NCI-H748 (cell line): ENCODE measurements at regions not wholly inside any gene's neighbourhood (a gene's known extent, or its start where the extent isn't known, plus 50 kb on each side); places are given as distances from the start of the nearest gene placed in this dataset.
"Not testable (repeated sequence)": the region's sequence is repeated elsewhere in the genome, so short reads cannot be mapped to it uniquely, and the experiment has no call there.

Experiments used
- DNase-seq: peaks from one replicate; lab custom pipeline; 2025; ENCODE audit not compliant: unreplicated experiment; lab: John Stamatoyannopoulos, UW

DNA sequence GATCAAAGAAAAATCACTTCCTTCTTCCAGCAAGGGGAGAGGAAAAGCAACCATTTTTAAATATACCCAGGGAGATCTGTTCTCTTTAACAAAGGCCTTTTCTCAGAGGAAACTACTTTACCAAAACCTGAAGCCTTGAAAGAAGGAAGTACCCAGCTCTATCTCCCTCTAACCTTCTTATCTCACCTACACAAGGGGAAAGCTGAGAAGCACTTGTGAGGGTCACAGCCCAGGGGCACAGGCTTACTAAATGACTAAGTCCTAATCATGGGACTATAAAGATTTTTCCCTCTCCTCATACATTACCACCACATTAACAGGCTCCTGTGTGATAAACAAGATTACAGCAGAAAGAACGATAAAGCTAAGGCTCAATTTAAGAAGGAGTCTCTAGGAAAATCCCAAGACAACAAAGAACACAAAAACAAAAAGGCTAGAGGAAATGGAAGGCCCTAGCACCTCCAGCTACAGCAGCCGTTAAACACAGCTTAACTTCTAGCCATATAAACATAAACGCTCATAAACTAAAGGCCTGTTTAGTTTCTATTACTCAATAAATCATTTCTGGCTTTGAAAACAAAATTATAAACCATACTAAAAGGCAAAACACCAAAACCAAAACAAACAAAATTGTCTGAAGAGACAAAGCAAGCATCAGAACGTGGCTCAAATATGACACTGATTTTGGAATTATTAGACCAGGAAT lies 284.9 kb upstream of the ECI2 start:
- DNase-seq: no peak

- DNase-seq: no peak
Measured at GRCh38 chr6:4415549-4415948, 280.2 kb upstream of the ECI2 start.

DNA sequence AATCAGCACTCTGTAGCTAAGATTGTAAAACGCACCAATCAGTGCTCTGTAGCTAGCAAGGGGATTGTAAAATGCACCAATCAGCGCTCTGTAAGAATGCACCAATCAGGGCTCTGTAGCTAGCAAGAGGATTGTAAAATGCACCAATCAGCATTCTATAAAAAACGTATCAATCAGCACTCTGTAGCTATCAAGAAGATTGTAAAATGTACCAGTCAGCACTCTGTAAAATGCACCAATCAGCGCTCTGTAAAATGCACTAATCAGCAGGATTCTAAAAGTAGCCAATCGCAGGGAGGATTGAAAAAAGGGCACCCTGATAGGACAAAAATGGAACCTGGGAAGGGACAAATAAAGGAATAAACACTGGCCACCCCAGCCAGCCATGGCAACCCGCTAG lies 278.7 kb upstream of the ECI2 start:
- not testable (repeated sequence) for DNase-seq

GRCh38 chr6:4413073-4413472 lies 277.7 kb upstream of the ECI2 start:
- DNase-seq: no peak

DNA sequence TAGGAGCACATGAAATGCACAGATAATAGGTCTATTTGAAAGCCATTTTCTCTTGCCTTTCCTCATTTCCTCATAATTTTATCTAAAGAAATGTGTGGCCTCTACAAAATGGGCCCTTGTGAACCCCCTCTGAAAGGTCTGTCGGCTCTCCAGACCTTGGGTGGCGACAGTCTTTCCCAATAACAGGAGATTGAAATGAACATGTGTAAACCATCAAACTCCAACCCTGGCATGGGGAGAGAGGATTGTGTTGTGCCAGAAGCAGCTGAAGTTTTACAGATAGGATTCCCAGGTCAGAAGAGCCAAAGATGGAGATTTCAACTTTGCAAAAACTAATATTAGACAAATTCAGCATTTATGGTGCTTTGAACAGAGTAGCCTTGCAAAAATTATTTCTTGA lies 277.1 kb upstream of the ECI2 start:
- DNase-seq: no peak

- no peak for DNase-seq
Measured at GRCh38 chr6:4412077-4412476, 276.7 kb upstream of the ECI2 start.

GRCh38 chr6:4407710-4408109 lies 272.3 kb upstream of the ECI2 start:
- DNase-seq: not testable (repeated sequence)

DNA sequence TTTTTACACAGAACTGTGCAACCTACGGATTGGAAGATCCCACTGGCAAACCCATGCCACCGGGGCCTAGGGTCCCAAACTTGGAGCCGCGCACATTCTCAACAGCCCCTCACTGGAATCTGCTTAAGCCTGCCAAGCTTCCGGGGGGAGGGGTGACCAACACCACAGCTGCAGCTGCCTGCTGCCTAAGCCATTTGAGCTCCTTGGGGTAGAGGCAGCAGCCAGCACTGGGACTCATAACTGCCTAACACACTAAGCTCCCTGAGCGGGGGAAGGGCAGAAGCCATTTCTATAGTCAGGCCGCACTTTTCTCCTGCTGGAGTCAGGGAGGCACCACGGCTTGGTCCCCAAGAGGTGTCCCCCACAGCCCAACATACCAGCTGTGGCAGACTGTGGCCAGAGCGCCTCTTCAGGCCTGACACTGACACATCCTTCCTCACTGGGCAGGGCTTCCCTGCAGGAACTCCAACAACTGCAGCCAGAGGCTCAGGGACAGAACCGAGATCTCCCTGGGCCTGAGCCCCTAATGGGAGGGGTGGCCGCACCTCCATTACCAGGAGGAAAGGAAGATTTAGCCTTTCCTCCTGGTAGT lies 270.3 kb upstream of the ECI2 start:
- no peak for DNase-seq

DNA sequence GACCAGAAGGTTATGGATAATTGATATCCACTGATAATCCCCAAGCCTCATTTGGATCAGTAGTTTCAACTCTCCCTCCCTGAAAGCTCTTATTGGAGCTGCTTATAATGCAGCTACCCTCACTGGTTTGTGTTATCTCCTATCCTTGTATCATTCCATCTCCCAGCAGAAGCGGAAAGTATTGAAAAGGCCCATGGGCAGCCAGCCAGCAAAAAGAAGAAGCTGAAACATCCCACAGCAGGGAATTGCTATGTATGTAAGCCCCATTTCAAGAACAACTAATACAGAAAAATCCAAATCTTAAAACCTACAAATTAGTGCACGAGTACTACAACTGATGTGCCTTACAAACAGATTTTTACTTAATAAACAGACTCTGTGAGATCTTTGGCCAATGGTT lies 269.0 kb upstream of the ECI2 start:
- DNase-seq: no peak

DNA sequence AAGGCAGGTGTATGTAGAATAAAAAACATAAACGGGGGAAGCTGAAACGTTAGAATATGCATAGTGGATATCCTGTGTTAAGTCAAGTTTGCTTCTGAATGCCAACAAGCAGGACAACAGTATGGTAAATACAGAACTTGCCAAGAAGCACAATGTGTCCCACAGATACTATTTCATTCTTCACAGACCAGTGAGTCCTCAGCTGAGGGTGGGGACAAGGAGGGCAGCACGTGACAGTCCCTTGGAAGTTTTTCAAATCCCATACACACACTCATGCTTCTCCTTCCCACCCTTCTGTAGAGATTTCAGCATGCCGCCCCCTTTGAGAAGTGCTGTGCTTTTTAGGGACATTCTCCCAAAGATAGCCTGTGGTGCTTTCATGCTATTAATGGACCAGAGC lies 268.5 kb upstream of the ECI2 start:
- DNase-seq: no peak

DNA sequence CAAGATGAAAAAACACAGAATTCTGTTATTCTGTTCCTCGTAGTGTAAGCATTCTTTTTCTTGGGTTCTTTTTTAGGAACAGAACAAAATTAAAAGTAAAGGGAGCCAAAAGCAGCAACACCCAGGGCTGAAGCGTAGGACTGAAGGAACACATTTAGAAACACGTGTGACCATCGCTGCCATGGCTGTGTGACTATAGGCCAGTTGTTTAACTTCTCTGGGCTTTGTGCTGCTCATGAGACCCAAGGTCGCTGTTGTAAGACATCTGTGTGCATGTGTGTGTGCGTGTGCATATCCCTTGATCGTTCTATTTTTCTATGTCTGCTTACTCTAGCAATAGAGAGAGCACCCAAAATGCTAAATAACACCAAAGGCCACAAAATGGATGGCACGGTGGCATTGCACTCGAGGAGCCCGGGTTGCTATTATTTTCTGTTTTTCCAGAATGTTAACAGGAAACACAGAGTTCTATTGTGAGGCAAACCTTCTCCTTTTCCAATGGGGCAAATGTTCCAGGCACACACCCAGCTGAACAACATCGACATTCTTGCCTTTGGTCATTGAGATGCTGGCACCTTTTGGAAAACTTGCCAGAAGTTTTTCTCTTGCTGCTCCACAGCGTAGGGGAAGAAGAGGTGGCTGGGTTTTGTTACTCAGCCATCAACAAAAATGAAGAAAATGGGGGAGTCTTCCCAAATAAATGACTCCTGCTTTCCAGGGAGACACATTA lies 267.8 kb upstream of the ECI2 start:
- no peak for DNase-seq

- DNase-seq: no peak
Measured at GRCh38 chr6:4402477-4402976, 267.2 kb upstream of the ECI2 start.

- DNase-seq: no peak
Measured at GRCh38 chr6:4401408-4402368, 266.3 kb upstream of the ECI2 start.

DNA sequence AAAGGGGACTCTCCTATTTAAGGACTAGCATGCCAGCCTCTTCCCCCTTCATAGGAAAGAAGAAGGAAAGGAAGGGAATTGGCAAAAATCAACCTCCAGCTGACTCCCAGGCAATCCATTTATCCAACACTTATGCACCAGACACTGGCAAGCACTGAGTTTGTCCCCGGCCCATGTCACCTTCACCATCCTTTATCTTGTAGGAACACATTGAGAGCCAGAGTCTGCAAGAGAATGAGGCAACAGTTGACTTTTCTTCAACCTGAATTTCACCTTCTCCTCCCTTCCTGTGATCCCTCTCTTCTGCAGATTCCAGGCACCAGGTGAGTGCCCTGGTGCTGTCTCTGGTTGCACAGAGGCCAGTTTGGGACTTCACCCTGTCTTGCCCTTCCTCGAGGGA lies 264.3 kb upstream of the ECI2 start:
- DNase-seq: no peak

GRCh38 chr6:4398791-4399190 lies 263.4 kb upstream of the ECI2 start:
- no peak for DNase-seq

- no peak for DNase-seq
Measured at GRCh38 chr6:4397307-4397706, 261.9 kb upstream of the ECI2 start.

- no peak for DNase-seq
Measured at GRCh38 chr6:4396044-4396443, 260.7 kb upstream of the ECI2 start.

DNA sequence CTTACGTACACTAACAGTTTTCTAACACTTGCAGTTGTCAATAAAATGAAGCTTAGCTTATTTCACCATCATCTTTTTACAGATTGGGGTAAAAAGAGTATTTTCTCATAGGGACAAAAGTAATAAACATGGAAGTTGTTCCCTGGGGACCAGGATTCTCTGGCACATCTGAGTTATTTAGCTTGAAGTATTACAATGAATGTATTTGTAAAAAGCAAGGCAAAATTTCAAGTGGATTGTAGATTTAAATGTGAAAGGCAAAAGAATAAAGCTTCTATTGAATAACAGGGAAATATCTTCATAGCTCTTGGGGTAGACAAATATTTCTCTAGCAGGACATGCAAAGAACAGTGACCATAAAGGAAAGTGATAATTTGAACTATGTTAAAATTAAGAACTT lies 260.0 kb upstream of the ECI2 start:
- DNase-seq: no peak

- DNase-seq: no peak
Measured at GRCh38 chr6:4394786-4395185, 259.4 kb upstream of the ECI2 start.

DNA sequence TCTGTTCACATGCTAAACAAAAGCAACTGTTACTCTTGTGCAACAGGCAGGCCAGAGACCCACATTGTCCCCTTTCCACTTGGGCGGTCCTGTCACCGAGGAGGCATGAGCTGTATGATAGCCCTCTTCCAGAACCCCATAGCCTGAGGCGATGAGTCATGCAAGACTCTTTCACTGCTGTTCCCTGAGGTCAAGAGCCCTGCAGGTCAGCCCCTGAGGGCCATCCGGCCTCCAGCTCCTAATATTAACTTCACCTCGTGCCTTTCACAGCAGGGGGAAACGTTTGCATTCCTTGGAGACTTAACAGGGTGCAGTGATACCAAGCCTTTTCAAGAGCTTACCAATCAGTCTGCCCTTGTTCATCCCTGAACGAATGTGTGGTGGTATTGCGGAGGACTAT lies 253.3 kb upstream of the ECI2 start:
- no peak for DNase-seq

DNA sequence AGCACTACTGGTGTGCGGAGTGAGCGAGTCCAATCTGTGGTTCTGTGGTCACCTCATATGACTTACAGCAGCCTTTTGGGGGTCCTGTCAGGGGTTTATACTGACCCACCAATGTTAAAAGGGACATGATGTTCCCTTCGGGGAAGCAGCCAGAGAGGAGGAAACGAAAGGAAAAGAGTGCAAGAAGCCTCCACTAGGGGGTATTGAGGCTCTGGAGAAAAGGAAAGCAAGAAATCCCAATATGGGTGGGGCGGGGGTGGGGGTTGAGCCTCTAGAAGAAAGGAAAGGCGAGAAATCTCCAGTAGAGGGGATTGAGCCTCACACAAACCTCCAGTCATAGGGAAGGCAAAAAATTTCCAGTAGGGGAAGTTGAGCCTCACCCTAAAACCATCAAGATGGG lies 249.3 kb upstream of the ECI2 start:
- no peak for DNase-seq
